IMR-90 (cell line): ENCODE measurements at regions not wholly inside any gene's neighbourhood (a gene's known extent, or its start where the extent isn't known, plus 50 kb on each side); places are given as distances from the start of the nearest gene placed in this dataset.

Experiments used
- RCOR1 ChIP-seq: IDR thresholded peaks from 2 replicates; pipeline ENCODE4 v1.6.1; 2012; ENCODE audit warnings: mild to moderate bottlenecking, low read length, improper control_type of control experiment; ENCODE audit not compliant: insufficient replicate concordance
- TF ChIP-seq, protein P1 (sequence below): conservative IDR thresholded peaks from 2 replicates; pipeline ENCODE4 v1.5.1; 2012; ENCODE audit warnings: mild to moderate bottlenecking, low read depth, low read length, improper control_type of control experiment

GRCh38 chr5:169435506-169436229 is 134.7 kb upstream of the SLIT3 start:
- TF ChIP-seq, protein P1, sequence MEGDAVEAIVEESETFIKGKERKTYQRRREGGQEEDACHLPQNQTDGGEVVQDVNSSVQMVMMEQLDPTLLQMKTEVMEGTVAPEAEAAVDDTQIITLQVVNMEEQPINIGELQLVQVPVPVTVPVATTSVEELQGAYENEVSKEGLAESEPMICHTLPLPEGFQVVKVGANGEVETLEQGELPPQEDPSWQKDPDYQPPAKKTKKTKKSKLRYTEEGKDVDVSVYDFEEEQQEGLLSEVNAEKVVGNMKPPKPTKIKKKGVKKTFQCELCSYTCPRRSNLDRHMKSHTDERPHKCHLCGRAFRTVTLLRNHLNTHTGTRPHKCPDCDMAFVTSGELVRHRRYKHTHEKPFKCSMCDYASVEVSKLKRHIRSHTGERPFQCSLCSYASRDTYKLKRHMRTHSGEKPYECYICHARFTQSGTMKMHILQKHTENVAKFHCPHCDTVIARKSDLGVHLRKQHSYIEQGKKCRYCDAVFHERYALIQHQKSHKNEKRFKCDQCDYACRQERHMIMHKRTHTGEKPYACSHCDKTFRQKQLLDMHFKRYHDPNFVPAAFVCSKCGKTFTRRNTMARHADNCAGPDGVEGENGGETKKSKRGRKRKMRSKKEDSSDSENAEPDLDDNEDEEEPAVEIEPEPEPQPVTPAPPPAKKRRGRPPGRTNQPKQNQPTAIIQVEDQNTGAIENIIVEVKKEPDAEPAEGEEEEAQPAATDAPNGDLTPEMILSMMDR, result no peak
- no peak for TF ChIP-seq RCOR1
